Loucy (cell line): ENCODE measurements at regions not wholly inside any gene's neighbourhood (a gene's known extent, or its start where the extent isn't known, plus 50 kb on each side); places are given as distances from the start of the nearest gene placed in this dataset.

ENCODE experiments used
- CTCF ChIP-seq: fragments of 200-600 bp; sonication (generic); conservative IDR thresholded peaks from 2 replicates; pipeline ENCODE4 v1.5.1; 2014; ENCODE audit warnings: mild to moderate bottlenecking, antibody characterized with exemption, low read length
- EZH2phosphoT487 ChIP-seq: fragments of 200-600 bp; IDR thresholded peaks from 2 replicates; pipeline ENCODE4 v1.6.1; 2018; ENCODE audit warnings: antibody characterized with exemption, mild to moderate bottlenecking, moderate library complexity, borderline replicate concordance

GRCh38 chr14:82387699-82388098 is 854.0 kb upstream of the SEL1L start:
- TF ChIP-seq CTCF, result no peak
- TF ChIP-seq EZH2phosphoT487, result no peak
